Astrocyte of the hippocampus (primary cell): ENCODE measurements at regions not wholly inside any gene's neighbourhood (a gene's known extent, or its start where the extent isn't known, plus 50 kb on each side); places are given as distances from the start of the nearest gene placed in this dataset.

Experiments
- DNase-seq: peaks from one replicate; pipeline ENCODE4 v3.0.0; 2011; ENCODE audit warnings: low read depth, low spot score

DNA sequence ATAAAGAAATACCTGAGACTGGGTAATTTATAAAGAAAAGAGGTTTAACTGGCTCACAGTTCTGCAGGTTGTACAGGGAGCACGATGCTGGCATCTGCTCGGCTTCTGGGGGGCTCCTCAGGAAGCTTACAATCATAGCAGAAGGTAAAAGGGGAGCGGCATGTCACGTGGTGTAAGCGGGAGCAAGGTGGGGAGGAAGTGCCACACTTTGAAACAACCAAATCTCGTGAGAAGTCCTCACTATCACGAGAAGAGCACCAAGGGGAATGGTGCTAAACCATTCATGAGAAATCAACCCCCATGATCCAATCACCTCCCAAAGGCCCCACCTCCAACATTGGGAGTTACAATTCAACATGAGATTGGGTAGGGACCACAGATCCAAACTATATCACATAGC, 67.7 kb downstream of the AKR1B1 start:
- DNase-seq, result no peak

DNA sequence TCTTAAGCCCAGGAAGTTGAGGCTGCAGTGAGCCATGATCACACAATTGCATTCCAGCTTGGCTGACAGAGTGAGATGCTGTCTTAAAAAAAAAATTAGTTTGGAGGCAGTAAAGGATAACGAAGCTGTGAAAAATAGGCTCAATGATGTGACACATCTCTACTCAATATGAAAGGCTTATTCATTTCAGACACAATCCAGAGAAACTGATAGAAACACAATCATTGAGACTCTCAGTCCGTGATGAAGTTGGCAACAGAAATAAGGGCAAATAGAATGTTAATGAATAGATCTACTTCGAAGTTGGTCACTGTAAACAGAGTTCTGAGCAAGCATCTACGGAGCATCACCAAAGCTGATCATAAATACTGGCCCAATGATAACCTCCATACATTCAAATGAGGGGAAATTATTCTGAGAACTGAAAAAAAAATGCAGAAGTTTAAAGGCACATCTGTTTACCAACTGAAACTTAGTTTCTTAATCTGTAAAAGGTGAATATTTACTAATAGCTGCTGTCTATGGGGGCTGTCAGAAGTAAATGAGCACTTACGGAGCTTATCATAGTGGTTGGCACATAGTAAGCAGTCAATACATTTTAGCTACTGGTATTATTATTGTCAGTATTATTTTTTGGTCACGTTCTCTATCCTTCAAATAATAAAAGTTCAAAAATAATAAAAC, 70.4 kb downstream of the AKR1B1 start:
- DNase-seq, result no peak

GRCh38 chr7:134378562-134378961, 61.8 kb upstream of the SLC35B4 start:
- DNase-seq, result no peak

DNA sequence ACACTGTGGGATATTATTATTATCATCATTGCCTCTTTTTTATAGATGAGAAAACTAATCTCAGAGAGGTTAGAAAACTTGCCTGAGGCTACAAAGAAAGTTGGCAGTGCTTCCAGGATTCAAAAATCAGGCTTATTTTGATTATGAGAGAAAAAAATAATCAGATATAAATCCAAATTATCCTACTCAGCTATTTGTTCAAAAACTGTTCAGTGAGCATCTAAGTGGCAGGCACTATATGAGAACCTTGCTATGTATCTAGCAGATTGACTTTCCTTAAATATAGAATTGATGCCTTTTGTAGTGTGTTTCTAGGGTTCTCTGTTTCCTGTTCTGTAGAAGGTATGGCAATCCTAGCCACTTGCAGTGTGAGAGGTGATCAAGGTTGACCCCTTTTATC, 60.0 kb upstream of the SLC35B4 start:
- DNase-seq, result no peak

GRCh38 chr7:134375206-134375605, 58.5 kb upstream of the SLC35B4 start:
- DNase-seq, result no peak

DNA sequence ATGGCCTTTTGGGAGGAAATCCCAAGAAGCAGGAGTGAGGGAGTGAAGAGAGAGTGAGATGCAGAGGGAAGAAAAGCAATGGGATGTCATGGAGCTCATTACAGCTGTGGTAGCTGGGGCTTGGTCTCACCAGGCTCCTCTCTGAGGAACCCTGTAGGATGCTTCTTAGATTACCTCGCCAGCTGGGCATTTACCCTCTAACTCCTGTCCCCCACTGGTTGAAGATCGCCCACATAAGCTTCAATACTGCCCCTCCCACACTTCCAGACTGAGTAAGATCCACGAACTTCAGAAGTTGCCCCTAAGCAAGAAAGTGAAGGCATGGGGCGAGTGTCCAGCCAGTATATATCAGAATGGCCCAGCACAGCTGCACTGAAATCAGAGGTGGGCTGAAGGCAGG, 58.1 kb upstream of the SLC35B4 start:
- DNase-seq, result no peak

DNA sequence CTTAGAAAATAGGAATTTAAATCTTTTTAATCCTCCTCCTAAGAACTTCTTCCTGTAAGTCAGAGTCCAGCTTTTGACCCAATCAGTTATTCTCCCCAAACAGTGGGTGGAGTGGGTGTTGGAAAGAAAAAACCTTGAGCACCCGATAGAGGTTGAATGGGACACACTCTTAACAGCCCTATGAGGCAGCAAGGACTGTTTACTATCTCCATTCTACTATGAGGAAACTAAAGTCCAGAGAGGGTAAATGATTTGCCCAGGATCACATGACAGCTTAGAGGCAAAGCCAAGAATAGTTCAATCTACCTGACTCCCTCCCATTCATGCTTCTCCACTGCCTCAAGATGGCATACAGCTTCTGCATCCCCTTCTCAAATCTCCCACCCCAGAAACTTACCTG, 57.6 kb upstream of the SLC35B4 start:
- DNase-seq, result no peak

DNA sequence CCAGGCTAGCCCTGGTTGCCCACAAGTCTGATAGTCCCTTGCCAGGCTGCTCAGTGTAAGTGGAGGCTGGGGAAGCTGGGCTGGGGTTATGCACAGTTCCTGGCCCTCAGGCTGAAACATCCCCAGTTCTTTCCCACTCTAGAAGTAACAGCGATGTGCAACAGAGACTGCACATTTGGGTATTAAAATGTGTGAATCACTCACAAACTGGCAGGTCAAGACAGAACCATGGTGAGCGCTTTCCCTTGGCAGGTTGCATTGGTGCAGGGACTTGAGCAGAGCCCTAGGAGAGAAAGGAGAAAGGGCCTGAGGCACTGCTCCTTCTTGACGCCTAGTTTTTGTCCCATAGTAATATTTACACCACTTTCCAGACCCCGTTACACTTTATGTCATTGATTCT, 56.1 kb upstream of the SLC35B4 start:
- no peak for DNase-seq

- no peak for DNase-seq
These were observed 55.2 kb upstream of the SLC35B4 start for GRCh38 chr7:134371971-134372370.

GRCh38 chr7:134371536-134371935, 54.8 kb upstream of the SLC35B4 start:
- DNase-seq, result no peak

GRCh38 chr7:134370135-134370534, 53.4 kb upstream of the SLC35B4 start:
- DNase-seq, result no peak

DNA sequence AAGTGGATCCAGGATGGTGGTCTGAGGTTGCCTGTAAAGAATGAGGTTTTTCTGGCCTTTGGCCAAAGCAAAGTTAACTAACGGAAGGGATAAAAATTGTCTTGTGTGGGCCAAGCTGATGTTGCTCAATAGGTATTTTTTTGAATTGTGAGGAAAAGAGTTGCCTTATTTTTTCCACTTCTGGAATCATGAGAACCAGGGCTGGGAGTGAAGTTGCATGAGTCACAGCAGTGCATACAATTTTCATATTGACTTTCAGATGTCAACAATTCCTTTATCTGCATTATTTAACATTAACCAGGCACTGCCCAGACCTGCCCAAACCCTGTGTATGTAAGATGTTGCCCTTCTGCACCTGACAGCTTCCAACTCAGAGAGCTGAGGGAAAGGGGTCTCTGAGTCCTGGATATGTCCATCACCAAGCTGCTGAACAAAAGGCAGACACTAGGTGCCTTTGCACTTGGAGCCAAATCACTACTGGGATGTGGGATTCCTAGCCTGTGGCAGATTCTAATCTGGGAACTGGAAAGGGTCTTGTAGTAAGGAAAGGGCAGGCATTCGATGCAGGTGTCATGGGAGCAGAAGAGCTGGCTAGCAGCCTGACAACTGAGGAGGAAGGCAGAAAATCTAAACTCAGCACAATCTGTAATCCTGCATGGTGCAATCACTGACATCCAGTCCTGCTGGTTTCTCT, 52.3 kb upstream of the SLC35B4 start:
- DNase-seq, result peak; percentile 84

GRCh38 chr7:134367956-134368749, 51.4 kb upstream of the SLC35B4 start:
- no peak for DNase-seq
